ENCODE measurements at regions not wholly inside any gene's neighbourhood (a gene's known extent, or its start where the extent isn't known, plus 50 kb on each side); places are given as distances from the start of the nearest gene placed in this dataset.

DNA sequence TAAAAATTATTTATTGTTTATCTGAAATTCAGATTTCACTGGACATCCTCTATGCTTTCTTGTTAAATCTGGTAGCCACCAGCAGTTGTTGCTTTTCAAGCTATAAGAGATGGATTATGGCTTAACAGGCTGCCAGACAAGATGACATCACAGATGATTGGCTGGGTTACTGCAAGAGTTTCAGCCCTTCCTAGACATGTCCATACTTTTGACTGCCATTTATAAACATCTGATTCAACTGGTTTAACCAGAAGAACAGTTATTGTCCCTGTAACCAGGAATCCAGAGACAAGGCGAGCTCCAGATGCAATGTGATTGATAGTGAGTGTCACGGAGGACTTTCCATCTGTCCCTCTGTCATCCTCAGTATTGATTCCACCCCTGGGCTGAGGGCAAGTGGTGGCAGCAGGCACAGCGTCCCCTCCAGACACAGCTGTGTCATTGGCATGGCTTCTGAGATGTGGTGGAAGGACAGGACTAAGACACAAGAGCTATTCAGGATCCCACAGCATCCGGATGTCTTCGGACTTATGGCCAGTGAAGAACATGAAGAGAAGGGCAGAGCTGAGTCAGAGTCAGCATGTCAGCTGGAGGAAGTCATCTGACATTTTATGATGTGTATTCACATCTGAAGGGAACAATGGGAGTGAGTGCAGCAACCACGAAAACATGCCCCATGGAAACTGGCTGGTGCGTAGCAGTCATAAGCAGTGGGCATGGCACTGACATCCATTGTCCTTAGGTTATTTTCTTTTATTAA, 284.5 kb upstream of the CDYL start:
- TF ChIP-seq, protein P1, sequence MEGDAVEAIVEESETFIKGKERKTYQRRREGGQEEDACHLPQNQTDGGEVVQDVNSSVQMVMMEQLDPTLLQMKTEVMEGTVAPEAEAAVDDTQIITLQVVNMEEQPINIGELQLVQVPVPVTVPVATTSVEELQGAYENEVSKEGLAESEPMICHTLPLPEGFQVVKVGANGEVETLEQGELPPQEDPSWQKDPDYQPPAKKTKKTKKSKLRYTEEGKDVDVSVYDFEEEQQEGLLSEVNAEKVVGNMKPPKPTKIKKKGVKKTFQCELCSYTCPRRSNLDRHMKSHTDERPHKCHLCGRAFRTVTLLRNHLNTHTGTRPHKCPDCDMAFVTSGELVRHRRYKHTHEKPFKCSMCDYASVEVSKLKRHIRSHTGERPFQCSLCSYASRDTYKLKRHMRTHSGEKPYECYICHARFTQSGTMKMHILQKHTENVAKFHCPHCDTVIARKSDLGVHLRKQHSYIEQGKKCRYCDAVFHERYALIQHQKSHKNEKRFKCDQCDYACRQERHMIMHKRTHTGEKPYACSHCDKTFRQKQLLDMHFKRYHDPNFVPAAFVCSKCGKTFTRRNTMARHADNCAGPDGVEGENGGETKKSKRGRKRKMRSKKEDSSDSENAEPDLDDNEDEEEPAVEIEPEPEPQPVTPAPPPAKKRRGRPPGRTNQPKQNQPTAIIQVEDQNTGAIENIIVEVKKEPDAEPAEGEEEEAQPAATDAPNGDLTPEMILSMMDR (IDR thresholded peaks at IDR 0.05; ENCODE audit: poor library complexity, severe bottlenecking) = no peak
- TF ChIP-seq POLR2AphosphoS5 (IDR thresholded peaks at IDR 0.05) = no peak
- TF ChIP-seq EP300 (conservative IDR thresholded peaks at IDR 0.05; ENCODE audit: poor library complexity, severe bottlenecking) = no peak
- TF ChIP-seq MXI1 (conservative IDR thresholded peaks at IDR 0.05; ENCODE audit: poor library complexity, severe bottlenecking) = no peak
